ENCODE measurements at regions not wholly inside any gene's neighbourhood (a gene's known extent, or its start where the extent isn't known, plus 50 kb on each side); places are given as distances from the start of the nearest gene placed in this dataset.

DNA sequence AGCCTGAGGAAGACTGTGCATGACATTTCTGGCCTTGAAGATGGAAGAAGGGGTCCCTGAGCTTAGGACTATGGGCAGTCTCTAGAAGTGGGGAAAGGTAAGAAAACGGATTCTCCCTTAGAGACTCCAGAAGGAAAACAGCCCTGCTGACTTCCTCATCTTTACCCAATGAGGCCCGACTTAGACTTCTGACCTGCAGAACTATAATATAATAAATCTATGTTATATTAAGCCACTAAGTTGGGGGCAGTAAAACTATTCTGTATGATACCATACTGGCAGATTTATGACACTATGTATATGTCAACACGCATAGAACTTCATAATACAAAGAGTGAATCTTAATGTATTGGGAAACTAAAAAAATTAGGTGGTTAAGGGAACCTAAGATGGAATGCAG lies 422.0 kb downstream of the PLK2 start:
- DNase-seq (ENCODE audit: low spot score) = no peak
- 94% methylated on average over 3 of the region's 3 CpGs for WGBS
- intact Hi-C loops (cut with DNase I) = no loop called here
- Histone ChIP-seq H3K27ac (no peak overlapping the region), H3K36me3 (no peaks in the 10 kb centered on the region), H3K4me3 (no peak overlapping the region), H3K4me1 (replicated peaks) (no peaks in the 10 kb centered on the region), H3K27me3 (replicated peaks; ENCODE audit: insufficient read depth) (no peaks in the 10 kb centered on the region), H3K9me3 (no peaks in the 10 kb centered on the region)
- TF ChIP-seq CTCF (IDR thresholded peaks at IDR 0.05) = no peak
- no peak for TF ChIP-seq POLR2A (IDR thresholded peaks at IDR 0.05)
- no peak for TF ChIP-seq POLR2AphosphoS5 (IDR thresholded peaks at IDR 0.05)

GRCh38 chr5:58025809-58026208 lies 434.1 kb downstream of the PLK2 start:
- H3K4me1 ChIP-seq (replicated peaks) = no peaks in the 10 kb centered on the region
- TF ChIP-seq POLR2AphosphoS5 (IDR thresholded peaks at IDR 0.05) = no peak
- TF ChIP-seq POLR2A (IDR thresholded peaks at IDR 0.05) = no peak
- TF ChIP-seq CTCF (IDR thresholded peaks at IDR 0.05) = no peak
- H3K27me3 ChIP-seq (replicated peaks; ENCODE audit: insufficient read depth) = no peaks in the 10 kb centered on the region
- intact Hi-C loops (cut with DNase I) = no loop called here
- no peak for DNase-seq (ENCODE audit: low spot score)
- no peak overlapping the region for H3K27ac ChIP-seq
- WGBS = 100% methylated on average over 1 of the region's 1 CpG
- H3K4me3 ChIP-seq = no peak overlapping the region
- no peaks in the 10 kb centered on the region for H3K36me3 ChIP-seq
- no peaks in the 10 kb centered on the region for H3K9me3 ChIP-seq

- 43% methylated on average over 1 of the region's 1 CpG for WGBS
- DNase-seq (ENCODE audit: low spot score) = no peak
- no peaks in the 10 kb centered on the region for H3K36me3 ChIP-seq
- H3K9me3 ChIP-seq = no peaks in the 10 kb centered on the region
- no peak overlapping the region for H3K27ac ChIP-seq
- H3K27me3 ChIP-seq (replicated peaks; ENCODE audit: insufficient read depth) = no peaks in the 10 kb centered on the region
- TF ChIP-seq POLR2A (IDR thresholded peaks at IDR 0.05) (no peak), CTCF (IDR thresholded peaks at IDR 0.05) (no peak), POLR2AphosphoS5 (IDR thresholded peaks at IDR 0.05) (no peak)
- H3K4me3 ChIP-seq = no peak overlapping the region
- H3K4me1 ChIP-seq (replicated peaks) = no peaks in the 10 kb centered on the region
- intact Hi-C loops (cut with DNase I) = no loop called here
Measured at GRCh38 chr5:58024151-58024550, 435.7 kb downstream of the PLK2 start.

DNA sequence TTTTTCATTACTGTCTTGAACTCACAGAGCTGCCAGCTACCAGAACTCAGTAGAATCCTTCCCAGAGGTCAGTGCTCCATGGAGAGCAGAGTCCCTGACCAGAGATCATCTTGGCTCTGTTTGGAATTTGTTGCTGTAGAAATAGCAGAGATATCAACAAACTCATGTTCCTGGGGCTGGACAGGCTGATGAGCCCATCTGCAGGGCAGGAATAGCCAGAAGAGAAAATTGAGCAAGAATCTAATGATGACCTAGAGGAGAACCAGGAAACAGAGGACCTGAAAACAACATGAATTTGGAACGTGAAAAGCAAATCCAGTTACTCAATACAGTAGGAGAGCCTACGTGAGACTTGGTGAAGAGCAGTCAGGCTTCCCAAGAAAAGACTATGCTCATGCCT lies 437.8 kb downstream of the PLK2 start:
- no peak overlapping the region for H3K27ac ChIP-seq
- WGBS = 86% methylated on average over 2 of the region's 2 CpGs
- no peak for DNase-seq (ENCODE audit: low spot score)
- no peak for TF ChIP-seq POLR2A (IDR thresholded peaks at IDR 0.05)
- no peak for TF ChIP-seq POLR2AphosphoS5 (IDR thresholded peaks at IDR 0.05)
- TF ChIP-seq CTCF (IDR thresholded peaks at IDR 0.05) = no peak
- no peak overlapping the region for H3K4me3 ChIP-seq
- H3K9me3 ChIP-seq = no peaks in the 10 kb centered on the region
- no peaks in the 10 kb centered on the region for H3K27me3 ChIP-seq (replicated peaks; ENCODE audit: insufficient read depth)
- intact Hi-C loops (cut with DNase I) = no loop called here
- H3K4me1 ChIP-seq (replicated peaks) = no peaks in the 10 kb centered on the region
- no peaks in the 10 kb centered on the region for H3K36me3 ChIP-seq

DNA sequence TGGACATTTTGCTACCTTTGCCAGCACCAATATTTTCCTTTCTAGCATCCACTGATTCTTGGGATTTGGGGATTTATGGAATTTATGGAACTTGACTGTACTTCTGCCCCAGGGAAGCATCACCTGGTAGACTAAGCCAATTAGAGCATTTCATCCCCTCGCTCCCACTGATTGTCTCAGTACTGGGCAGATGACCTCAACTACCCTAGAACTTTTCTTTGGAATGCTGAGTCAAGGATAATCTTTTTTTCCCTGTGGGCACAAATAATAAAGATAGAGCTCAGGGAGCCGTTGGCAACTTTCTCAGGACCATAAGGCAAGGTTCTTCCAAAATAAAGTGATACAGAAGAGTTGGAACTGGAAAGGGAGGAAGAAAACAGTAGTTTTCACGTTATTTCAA lies 438.4 kb downstream of the PLK2 start:
- TF ChIP-seq POLR2A (IDR thresholded peaks at IDR 0.05) (no peak), CTCF (IDR thresholded peaks at IDR 0.05) (no peak), POLR2AphosphoS5 (IDR thresholded peaks at IDR 0.05) (no peak)
- H3K36me3 ChIP-seq = no peaks in the 10 kb centered on the region
- WGBS = 70% methylated on average over 3 of the region's 3 CpGs
- DNase-seq (ENCODE audit: low spot score) = no peak
- no peak overlapping the region for H3K4me3 ChIP-seq
- no peaks in the 10 kb centered on the region for H3K27me3 ChIP-seq (replicated peaks; ENCODE audit: insufficient read depth)
- H3K4me1 ChIP-seq (replicated peaks) = no peaks in the 10 kb centered on the region
- H3K27ac ChIP-seq = no peak overlapping the region
- intact Hi-C loops (cut with DNase I) = no loop called here
- H3K9me3 ChIP-seq = no peaks in the 10 kb centered on the region
